Keratinocyte (primary cell): ENCODE measurements at regions not wholly inside any gene's neighbourhood (a gene's known extent, or its start where the extent isn't known, plus 50 kb on each side); places are given as distances from the start of the nearest gene placed in this dataset.

Source experiments
- CTCF ChIP-seq, 3 experiments: IDR thresholded peaks in 1 of 3; conservative IDR thresholded peaks in 1 of 3; optimal IDR thresholded peaks in 1 of 3; 2 replicates in 2 of 3; 3 replicates in 1 of 3; pipeline versions ENCODE3 to v1.5.1; 2011; ENCODE audit warnings: low read length in 3 of 3, mild to moderate bottlenecking in 3 of 3, moderate library complexity in 2 of 3, control low read depth in 1 of 3, inconsistent platforms in 1 of 3; ENCODE audit not compliant: insufficient read depth in 2 of 3; ENCODE audit errors: extremely low read depth in 1 of 3
- EZH2 ChIP-seq: IDR thresholded peaks from one replicate; pipeline ENCODE4 v1.6.1; 2012; ENCODE audit warnings: inconsistent platforms, mild to moderate bottlenecking, low read length, moderate library complexity

GRCh38 chr2:146806364-146807005 lies 1038.3 kb upstream of the ACVR2A start:
- TF ChIP-seq CTCF (optimal IDR thresholded peaks at IDR 0.05 in 1 of 3, IDR thresholded peaks at IDR 0.05 in 1 of 3, conservative IDR thresholded peaks at IDR 0.05 in 1 of 3; ENCODE audit: extremely low read depth in 1 of 3, insufficient read depth in 2 of 3, low read length in 3 of 3) (no peak), EZH2 (no peak)
